Astrocyte (in vitro differentiated cells and primary cell): ENCODE measurements at regions not wholly inside any gene's neighbourhood (a gene's known extent, or its start where the extent isn't known, plus 50 kb on each side); places are given as distances from the start of the nearest gene placed in this dataset.

Source experiments
- CTCF ChIP-seq: IDR thresholded peaks from 2 replicates; pipeline ENCODE4 v1.5.1; 2011; ENCODE audit warnings: low read depth, mild to moderate bottlenecking, inconsistent platforms, low read length, moderate library complexity; ENCODE audit not compliant: insufficient read depth
- EZH2 ChIP-seq: IDR thresholded peaks from 2 replicates; pipeline ENCODE4 v1.6.1; 2012; ENCODE audit warnings: mild to moderate bottlenecking, low read length, inconsistent platforms; ENCODE audit not compliant: insufficient read depth

GRCh38 chr14:51805541-51805940, 54.9 kb upstream of the GNG2 start:
- TF ChIP-seq CTCF (no peak), EZH2 (no peak)
